ENCODE measurements at regions not wholly inside any gene's neighbourhood (a gene's known extent, or its start where the extent isn't known, plus 50 kb on each side); places are given as distances from the start of the nearest gene placed in this dataset.

GRCh38 chr9:115944166-115944948 lies 209.2 kb upstream of the PAPPA start:
- Histone ChIP-seq H3K4me3 (ENCODE audit: low read length in 2 of 2) (no peak overlapping the region), H3K9me3 (ENCODE audit: control insufficient read depth in 2 of 2, insufficient read depth in 1 of 2, low read length in 1 of 2) (no peaks in the 10 kb centered on the region), H3K36me3 (ENCODE audit: control insufficient read depth in 2 of 2, insufficient read depth in 2 of 2, low read length in 1 of 2) (no peaks in the 10 kb centered on the region), H3K4me1 (ENCODE audit: control insufficient read depth in 2 of 2, insufficient read depth in 2 of 2, low read length in 2 of 2) (no peaks in the 10 kb centered on the region), H3K27ac (ENCODE audit: low read depth in 1 of 2, low read length in 1 of 2) (peak overlapping the region in 1 of 2 donors; percentile 47), H3K27me3 (ENCODE audit: control insufficient read depth in 2 of 2, insufficient read depth in 1 of 2, low read length in 1 of 2) (no peaks in the 10 kb centered on the region)
- peak in 1 of 9 donors; percentile 6 for DNase-seq (ENCODE audit: low read depth in 6 of 9, low spot score in 9 of 9)
- WGBS: 88% methylated on average over 10 of the region's 10 CpGs

GRCh38 chr9:115945009-115945431 lies 208.6 kb upstream of the PAPPA start:
- DNase-seq (ENCODE audit: low read depth in 6 of 9, low spot score in 9 of 9): no peak
- H3K27ac ChIP-seq (ENCODE audit: low read depth in 1 of 2, low read length in 1 of 2): peak overlapping the region in 1 of 2 donors; percentile 47
- no peaks in the 10 kb centered on the region for H3K27me3 ChIP-seq (ENCODE audit: control insufficient read depth in 2 of 2, insufficient read depth in 1 of 2, low read length in 1 of 2)
- no peaks in the 10 kb centered on the region for H3K4me1 ChIP-seq (ENCODE audit: control insufficient read depth in 2 of 2, insufficient read depth in 2 of 2, low read length in 2 of 2)
- H3K4me3 ChIP-seq (ENCODE audit: low read length in 2 of 2): no peak overlapping the region
- H3K9me3 ChIP-seq (ENCODE audit: control insufficient read depth in 2 of 2, insufficient read depth in 1 of 2, low read length in 1 of 2): no peaks in the 10 kb centered on the region
- H3K36me3 ChIP-seq (ENCODE audit: control insufficient read depth in 2 of 2, insufficient read depth in 2 of 2, low read length in 1 of 2): no peaks in the 10 kb centered on the region

GRCh38 chr9:115946530-115946929 lies 207.1 kb upstream of the PAPPA start:
- no peaks in the 10 kb centered on the region for H3K9me3 ChIP-seq (ENCODE audit: control insufficient read depth in 2 of 2, insufficient read depth in 1 of 2, low read length in 1 of 2)
- 62% methylated on average over 2 of the region's 2 CpGs for WGBS
- H3K4me3 ChIP-seq (ENCODE audit: low read length in 2 of 2): no peak overlapping the region
- no peaks in the 10 kb centered on the region for H3K4me1 ChIP-seq (ENCODE audit: control insufficient read depth in 2 of 2, insufficient read depth in 2 of 2, low read length in 2 of 2)
- no peaks in the 10 kb centered on the region for H3K36me3 ChIP-seq (ENCODE audit: control insufficient read depth in 2 of 2, insufficient read depth in 2 of 2, low read length in 1 of 2)
- no peaks in the 10 kb centered on the region for H3K27me3 ChIP-seq (ENCODE audit: control insufficient read depth in 2 of 2, insufficient read depth in 1 of 2, low read length in 1 of 2)
- DNase-seq (ENCODE audit: low read depth in 6 of 9, low spot score in 9 of 9): no peak
- no peak overlapping the region for H3K27ac ChIP-seq (ENCODE audit: low read depth in 1 of 2, low read length in 1 of 2)

GRCh38 chr9:115951977-115952376 lies 201.6 kb upstream of the PAPPA start:
- Histone ChIP-seq H3K9me3 (ENCODE audit: control insufficient read depth in 2 of 2, insufficient read depth in 1 of 2, low read length in 1 of 2) (no peaks in the 10 kb centered on the region), H3K27ac (ENCODE audit: low read depth in 1 of 2, low read length in 1 of 2) (no peak overlapping the region), H3K4me3 (ENCODE audit: low read length in 2 of 2) (no peak overlapping the region), H3K4me1 (ENCODE audit: control insufficient read depth in 2 of 2, insufficient read depth in 2 of 2, low read length in 2 of 2) (no peaks in the 10 kb centered on the region), H3K27me3 (ENCODE audit: control insufficient read depth in 2 of 2, insufficient read depth in 1 of 2, low read length in 1 of 2) (no peaks in the 10 kb centered on the region), H3K36me3 (ENCODE audit: control insufficient read depth in 2 of 2, insufficient read depth in 2 of 2, low read length in 1 of 2) (no peaks in the 10 kb centered on the region)
- 80% methylated on average over 4 of the region's 4 CpGs for WGBS
- DNase-seq (ENCODE audit: low read depth in 6 of 9, low spot score in 9 of 9): no peak

- no peak for DNase-seq (ENCODE audit: low read depth in 6 of 9, low spot score in 9 of 9)
- Histone ChIP-seq H3K36me3 (ENCODE audit: control insufficient read depth in 2 of 2, insufficient read depth in 2 of 2, low read length in 1 of 2) (no peaks in the 10 kb centered on the region), H3K9me3 (ENCODE audit: control insufficient read depth in 2 of 2, insufficient read depth in 1 of 2, low read length in 1 of 2) (no peaks in the 10 kb centered on the region), H3K27ac (ENCODE audit: low read depth in 1 of 2, low read length in 1 of 2) (no peak overlapping the region), H3K4me3 (ENCODE audit: low read length in 2 of 2) (no peak overlapping the region), H3K4me1 (ENCODE audit: control insufficient read depth in 2 of 2, insufficient read depth in 2 of 2, low read length in 2 of 2) (no peaks in the 10 kb centered on the region), H3K27me3 (ENCODE audit: control insufficient read depth in 2 of 2, insufficient read depth in 1 of 2, low read length in 1 of 2) (no peaks in the 10 kb centered on the region)
- WGBS: 85% methylated on average over 4 of the region's 4 CpGs
Observed at GRCh38 chr9:115952430-115953292, 200.9 kb upstream of the PAPPA start.

- DNase-seq (ENCODE audit: low read depth in 6 of 9, low spot score in 9 of 9): no peak
- Histone ChIP-seq H3K27ac (ENCODE audit: low read depth in 1 of 2, low read length in 1 of 2) (no peak overlapping the region), H3K36me3 (ENCODE audit: control insufficient read depth in 2 of 2, insufficient read depth in 2 of 2, low read length in 1 of 2) (no peaks in the 10 kb centered on the region), H3K4me3 (ENCODE audit: low read length in 2 of 2) (no peak overlapping the region), H3K4me1 (ENCODE audit: control insufficient read depth in 2 of 2, insufficient read depth in 2 of 2, low read length in 2 of 2) (no peaks in the 10 kb centered on the region), H3K27me3 (ENCODE audit: control insufficient read depth in 2 of 2, insufficient read depth in 1 of 2, low read length in 1 of 2) (no peaks in the 10 kb centered on the region), H3K9me3 (ENCODE audit: control insufficient read depth in 2 of 2, insufficient read depth in 1 of 2, low read length in 1 of 2) (no peaks in the 10 kb centered on the region)
- WGBS: 89% methylated on average over 3 of the region's 3 CpGs
Observed at GRCh38 chr9:115956371-115956770, 197.2 kb upstream of the PAPPA start.

GRCh38 chr9:115957585-115957984 lies 196.0 kb upstream of the PAPPA start:
- H3K27ac ChIP-seq (ENCODE audit: low read depth in 1 of 2, low read length in 1 of 2): no peak overlapping the region
- H3K4me3 ChIP-seq (ENCODE audit: low read length in 2 of 2): no peak overlapping the region

GRCh38 chr9:115964710-115965347 lies 188.8 kb upstream of the PAPPA start:
- no peaks in the 10 kb centered on the region for H3K9me3 ChIP-seq (ENCODE audit: control insufficient read depth in 2 of 2, insufficient read depth in 1 of 2, low read length in 1 of 2)

More at GRCh38 chr9:115957585-115957984, 196.0 kb upstream of the PAPPA start:
- no peaks in the 10 kb centered on the region for H3K9me3 ChIP-seq (ENCODE audit: control insufficient read depth in 2 of 2, insufficient read depth in 1 of 2, low read length in 1 of 2)
- no peak for DNase-seq (ENCODE audit: low read depth in 6 of 9, low spot score in 9 of 9)
- no peaks in the 10 kb centered on the region for H3K27me3 ChIP-seq (ENCODE audit: control insufficient read depth in 2 of 2, insufficient read depth in 1 of 2, low read length in 1 of 2)
- H3K4me1 ChIP-seq (ENCODE audit: control insufficient read depth in 2 of 2, insufficient read depth in 2 of 2, low read length in 2 of 2): no peaks in the 10 kb centered on the region
- H3K36me3 ChIP-seq (ENCODE audit: control insufficient read depth in 2 of 2, insufficient read depth in 2 of 2, low read length in 1 of 2): no peaks in the 10 kb centered on the region
- WGBS: 73% methylated on average over 2 of the region's 2 CpGs

GRCh38 chr9:115966660-115967059 lies 186.9 kb upstream of the PAPPA start:
- no peak for DNase-seq (ENCODE audit: low read depth in 6 of 9, low spot score in 9 of 9)

More at GRCh38 chr9:115964710-115965347, 188.8 kb upstream of the PAPPA start:
- DNase-seq (ENCODE audit: low read depth in 6 of 9, low spot score in 9 of 9): no peak
- 63% methylated on average over 3 of the region's 3 CpGs for WGBS
- Histone ChIP-seq H3K36me3 (ENCODE audit: control insufficient read depth in 2 of 2, insufficient read depth in 2 of 2, low read length in 1 of 2) (no peaks in the 10 kb centered on the region), H3K4me3 (ENCODE audit: low read length in 2 of 2) (no peak overlapping the region), H3K4me1 (ENCODE audit: control insufficient read depth in 2 of 2, insufficient read depth in 2 of 2, low read length in 2 of 2) (no peaks in the 10 kb centered on the region), H3K27me3 (ENCODE audit: control insufficient read depth in 2 of 2, insufficient read depth in 1 of 2, low read length in 1 of 2) (no peaks in the 10 kb centered on the region), H3K27ac (ENCODE audit: low read depth in 1 of 2, low read length in 1 of 2) (no peak overlapping the region)

More at GRCh38 chr9:115966660-115967059, 186.9 kb upstream of the PAPPA start:
- H3K36me3 ChIP-seq (ENCODE audit: control insufficient read depth in 2 of 2, insufficient read depth in 2 of 2, low read length in 1 of 2): no peaks in the 10 kb centered on the region
- 72% methylated on average over 1 of the region's 1 CpG for WGBS
- no peaks in the 10 kb centered on the region for H3K4me1 ChIP-seq (ENCODE audit: control insufficient read depth in 2 of 2, insufficient read depth in 2 of 2, low read length in 2 of 2)
- H3K27me3 ChIP-seq (ENCODE audit: control insufficient read depth in 2 of 2, insufficient read depth in 1 of 2, low read length in 1 of 2): no peaks in the 10 kb centered on the region
- no peak overlapping the region for H3K27ac ChIP-seq (ENCODE audit: low read depth in 1 of 2, low read length in 1 of 2)
- H3K9me3 ChIP-seq (ENCODE audit: control insufficient read depth in 2 of 2, insufficient read depth in 1 of 2, low read length in 1 of 2): no peaks in the 10 kb centered on the region
- no peak overlapping the region for H3K4me3 ChIP-seq (ENCODE audit: low read length in 2 of 2)
